Bronchial epithelial cell (primary cell): ENCODE measurements at regions not wholly inside any gene's neighbourhood (a gene's known extent, or its start where the extent isn't known, plus 50 kb on each side); places are given as distances from the start of the nearest gene placed in this dataset.

Experiments used
- DNase-seq: peaks from one replicate; pipeline ENCODE4 v3.0.0-alpha.2; 2010; ENCODE audit warnings: low read depth
- FAIRE-seq: peaks from 2 replicates; lab custom pipeline; 2011; peaks lifted over from hg19 to GRCh38; lab: Jason Lieb, UNC
- H3K27me3 ChIP-seq: 2 replicates; pipeline ENCODE4 v1.5.1; 2011; ENCODE audit warnings: low read length; ENCODE audit not compliant: control insufficient read depth, insufficient read depth
- H3K36me3 ChIP-seq: 2 replicates; pipeline ENCODE4 v1.5.1; 2011; ENCODE audit warnings: low read length; ENCODE audit not compliant: control insufficient read depth, insufficient read depth
- H3K4me3 ChIP-seq: 2 replicates; pipeline ENCODE4 v1.5.1; 2011; ENCODE audit warnings: mild to moderate bottlenecking, low read depth, low read length, control low read depth
- TF ChIP-seq, protein P1 (sequence below): IDR thresholded peaks from 2 replicates; pipeline ENCODE4 v1.5.1; 2011; ENCODE audit warnings: mild to moderate bottlenecking, moderate library complexity, low read length, control low read depth, inconsistent platforms; ENCODE audit not compliant: insufficient read depth, severe bottlenecking

DNA sequence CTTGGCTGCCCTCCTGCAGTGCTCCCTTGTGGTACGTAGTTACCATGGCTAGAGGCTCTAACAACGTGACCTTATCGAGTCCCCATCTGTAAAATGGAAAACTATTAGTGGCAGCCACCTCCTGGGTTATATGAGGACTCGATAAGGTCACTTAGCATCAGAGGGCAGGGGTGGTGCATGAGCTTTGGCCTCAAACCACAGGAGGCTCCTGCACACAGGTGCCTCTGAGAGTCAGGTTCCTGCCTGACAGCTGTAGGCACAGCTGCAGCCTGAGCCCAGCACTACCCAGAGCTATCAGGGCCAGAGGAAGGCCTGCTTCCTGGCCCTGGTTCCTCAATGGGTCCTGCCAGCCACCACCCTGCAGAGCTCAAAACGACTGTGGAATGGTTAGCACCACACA lies 57.2 kb upstream of the SEC14L1 start:
- H3K27me3 ChIP-seq, result no peaks in the 10 kb centered on the region
- FAIRE-seq (no peak), DNase-seq (no peak)
- H3K4me3 ChIP-seq, result no peak overlapping the region
- TF ChIP-seq, protein P1, sequence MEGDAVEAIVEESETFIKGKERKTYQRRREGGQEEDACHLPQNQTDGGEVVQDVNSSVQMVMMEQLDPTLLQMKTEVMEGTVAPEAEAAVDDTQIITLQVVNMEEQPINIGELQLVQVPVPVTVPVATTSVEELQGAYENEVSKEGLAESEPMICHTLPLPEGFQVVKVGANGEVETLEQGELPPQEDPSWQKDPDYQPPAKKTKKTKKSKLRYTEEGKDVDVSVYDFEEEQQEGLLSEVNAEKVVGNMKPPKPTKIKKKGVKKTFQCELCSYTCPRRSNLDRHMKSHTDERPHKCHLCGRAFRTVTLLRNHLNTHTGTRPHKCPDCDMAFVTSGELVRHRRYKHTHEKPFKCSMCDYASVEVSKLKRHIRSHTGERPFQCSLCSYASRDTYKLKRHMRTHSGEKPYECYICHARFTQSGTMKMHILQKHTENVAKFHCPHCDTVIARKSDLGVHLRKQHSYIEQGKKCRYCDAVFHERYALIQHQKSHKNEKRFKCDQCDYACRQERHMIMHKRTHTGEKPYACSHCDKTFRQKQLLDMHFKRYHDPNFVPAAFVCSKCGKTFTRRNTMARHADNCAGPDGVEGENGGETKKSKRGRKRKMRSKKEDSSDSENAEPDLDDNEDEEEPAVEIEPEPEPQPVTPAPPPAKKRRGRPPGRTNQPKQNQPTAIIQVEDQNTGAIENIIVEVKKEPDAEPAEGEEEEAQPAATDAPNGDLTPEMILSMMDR, result no peak
- no peaks in the 10 kb centered on the region for H3K36me3 ChIP-seq

GRCh38 chr17:77085926-77086432 lies 54.8 kb upstream of the SEC14L1 start:
- no peak overlapping the region for H3K4me3 ChIP-seq
- no peak for DNase-seq
- no peaks in the 10 kb centered on the region for H3K36me3 ChIP-seq
- TF ChIP-seq, protein P1, result no peak
- H3K27me3 ChIP-seq, result no peaks in the 10 kb centered on the region
- no peak for FAIRE-seq

DNA sequence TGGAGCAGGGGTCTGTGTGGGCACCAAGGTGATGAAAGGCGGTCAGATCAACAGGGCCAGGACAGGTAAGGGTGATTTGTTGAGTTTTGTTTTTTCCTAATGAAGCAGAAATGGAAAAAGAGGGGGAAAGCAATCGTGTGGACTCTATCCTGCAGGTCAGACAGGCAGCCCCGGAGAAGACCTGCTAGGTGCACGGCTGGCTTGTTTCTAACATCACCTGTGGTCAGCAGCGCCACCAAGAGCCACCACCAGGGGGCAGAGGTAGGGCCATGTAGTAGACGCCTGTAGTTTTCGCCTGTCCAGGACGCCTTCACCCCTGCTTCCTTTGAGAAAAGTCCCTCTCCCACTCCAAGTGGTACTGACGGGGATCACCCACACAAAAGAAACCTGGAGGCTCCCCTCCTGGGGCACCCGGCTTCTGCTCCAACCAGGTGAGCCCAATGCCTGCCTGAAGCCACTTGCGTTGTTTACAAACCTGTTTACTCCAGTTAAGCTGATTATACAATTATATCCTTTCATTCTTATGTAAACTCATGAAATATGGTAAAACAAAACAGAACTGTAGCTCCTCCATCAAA lies 54.2 kb upstream of the SEC14L1 start:
- TF ChIP-seq, protein P1, result peak; percentile 97
- H3K27me3 ChIP-seq, result no peaks in the 10 kb centered on the region
- peaks cover 2% of the 10 kb centered on the region for H3K36me3 ChIP-seq
- no peak overlapping the region for H3K4me3 ChIP-seq
- DNase-seq, result peak; percentile 60
- FAIRE-seq, result no peak

DNA sequence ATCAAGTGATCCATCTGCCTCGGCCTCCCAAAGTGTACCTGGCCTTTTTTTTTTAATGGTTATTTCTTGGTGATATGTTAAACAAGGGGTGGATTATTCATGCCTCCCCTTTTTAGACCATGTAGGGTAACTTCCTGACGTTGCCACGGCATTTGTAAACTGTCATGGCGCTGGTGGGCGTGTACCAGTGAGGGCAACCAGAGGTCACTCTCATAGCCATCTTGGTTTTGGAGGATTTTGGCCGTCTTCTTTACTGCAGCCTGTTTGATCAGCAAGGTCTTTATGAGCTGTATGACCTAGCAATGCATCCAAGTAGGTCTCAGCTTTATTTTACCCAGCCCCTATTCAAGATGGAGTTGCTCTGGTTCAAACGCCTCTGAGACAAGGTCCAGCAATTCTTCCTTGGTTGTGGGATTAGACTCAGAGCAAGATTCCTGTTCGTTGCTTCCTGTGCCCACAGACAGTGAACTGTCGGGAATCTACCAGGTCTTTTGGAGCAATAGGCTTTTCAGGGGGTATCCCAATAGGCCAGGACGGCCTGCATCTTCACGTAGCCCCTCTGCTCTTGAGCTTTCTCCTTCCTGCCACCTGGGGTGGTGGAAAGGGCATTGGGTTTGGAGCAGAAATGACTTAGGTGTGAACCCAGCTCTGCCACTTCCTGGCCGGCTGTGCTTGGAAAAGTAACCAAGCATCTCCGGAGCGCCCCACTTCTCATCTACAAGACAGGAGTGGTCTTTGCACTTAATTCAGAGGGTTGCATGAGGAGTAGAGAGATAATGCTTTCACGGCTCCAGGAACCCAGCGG lies 52.9 kb upstream of the SEC14L1 start:
- Histone ChIP-seq H3K27me3 (no peaks in the 10 kb centered on the region), H3K36me3 (peaks cover 8% of the 10 kb centered on the region), H3K4me3 (peak overlapping the region; percentile 73)
- DNase-seq (no peak), FAIRE-seq (no peak)
- TF ChIP-seq, protein P1, result no peak

DNA sequence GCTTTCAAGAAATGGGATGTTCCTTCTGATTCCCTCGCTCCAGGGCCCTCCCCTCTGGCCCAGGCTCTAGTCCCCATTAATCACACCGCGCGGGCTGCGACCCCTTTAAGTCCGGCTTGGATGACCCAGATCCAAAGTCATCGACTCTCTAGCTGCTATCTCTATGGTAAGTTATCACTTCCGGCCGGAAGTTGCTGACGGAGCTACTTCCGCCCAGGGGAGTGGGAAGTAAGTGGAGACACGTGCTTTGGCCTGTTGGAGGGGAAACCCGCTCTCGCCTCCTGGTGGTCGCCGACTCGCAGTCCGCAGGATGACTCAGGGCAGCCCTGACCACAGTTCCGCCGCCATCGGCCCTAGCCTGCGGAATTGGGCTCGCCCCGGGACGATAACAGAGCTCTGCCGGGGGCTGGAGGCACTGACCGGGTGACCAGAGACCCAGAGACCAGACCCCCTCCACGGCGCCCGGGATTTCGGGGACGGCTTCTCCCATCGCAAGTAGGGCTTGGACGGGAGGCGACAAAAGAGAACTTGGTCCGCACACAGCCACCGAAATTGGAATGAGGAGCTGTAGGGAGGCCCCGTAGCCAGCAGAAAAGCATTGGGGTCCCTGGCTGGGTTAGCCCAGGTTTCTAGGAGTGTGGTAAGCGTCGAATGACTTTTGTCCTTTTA lies 52.2 kb upstream of the SEC14L1 start:
- TF ChIP-seq, protein P1, result peak; percentile 69
- no peaks in the 10 kb centered on the region for H3K27me3 ChIP-seq
- peak overlapping the region; percentile 73 for H3K4me3 ChIP-seq
- DNase-seq, result peak; percentile 86
- FAIRE-seq, result no peak
- peaks cover 13% of the 10 kb centered on the region for H3K36me3 ChIP-seq
